ENCODE measurements at regions not wholly inside any gene's neighbourhood (a gene's known extent, or its start where the extent isn't known, plus 50 kb on each side); places are given as distances from the start of the nearest gene placed in this dataset.

DNA sequence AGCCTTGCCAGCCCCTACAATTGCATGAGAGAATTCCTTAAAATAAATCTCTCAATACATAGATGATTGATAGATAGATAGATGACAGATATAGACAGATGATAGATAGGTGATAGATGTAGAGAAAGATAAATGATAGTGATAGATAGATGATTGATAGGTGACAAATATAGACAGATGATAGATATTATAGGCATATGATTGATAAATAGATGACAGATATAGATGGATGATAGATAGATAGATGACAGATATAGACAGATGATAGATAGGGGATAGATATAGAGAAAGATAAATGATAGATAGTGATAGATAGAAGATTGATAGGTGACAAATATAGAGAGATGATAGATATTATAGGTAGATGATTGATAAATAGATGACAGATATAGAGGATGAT, 564.6 kb downstream of the ETS1 start:
- Mint-ChIP-seq H3K36me3 (ENCODE audit: low read depth, unreplicated experiment) (no peaks in the 10 kb centered on the region), H3K27ac (ENCODE audit: unreplicated experiment) (no peak overlapping the region), H3K4me3 (ENCODE audit: unreplicated experiment) (no peak overlapping the region), H3K4me1 (ENCODE audit: unreplicated experiment) (no peaks in the 10 kb centered on the region), H3K9me3 (ENCODE audit: unreplicated experiment) (no peaks in the 10 kb centered on the region), H3K27me3 (ENCODE audit: unreplicated experiment) (peaks cover 4% of the 10 kb centered on the region)
- TF ChIP-seq, protein P1, sequence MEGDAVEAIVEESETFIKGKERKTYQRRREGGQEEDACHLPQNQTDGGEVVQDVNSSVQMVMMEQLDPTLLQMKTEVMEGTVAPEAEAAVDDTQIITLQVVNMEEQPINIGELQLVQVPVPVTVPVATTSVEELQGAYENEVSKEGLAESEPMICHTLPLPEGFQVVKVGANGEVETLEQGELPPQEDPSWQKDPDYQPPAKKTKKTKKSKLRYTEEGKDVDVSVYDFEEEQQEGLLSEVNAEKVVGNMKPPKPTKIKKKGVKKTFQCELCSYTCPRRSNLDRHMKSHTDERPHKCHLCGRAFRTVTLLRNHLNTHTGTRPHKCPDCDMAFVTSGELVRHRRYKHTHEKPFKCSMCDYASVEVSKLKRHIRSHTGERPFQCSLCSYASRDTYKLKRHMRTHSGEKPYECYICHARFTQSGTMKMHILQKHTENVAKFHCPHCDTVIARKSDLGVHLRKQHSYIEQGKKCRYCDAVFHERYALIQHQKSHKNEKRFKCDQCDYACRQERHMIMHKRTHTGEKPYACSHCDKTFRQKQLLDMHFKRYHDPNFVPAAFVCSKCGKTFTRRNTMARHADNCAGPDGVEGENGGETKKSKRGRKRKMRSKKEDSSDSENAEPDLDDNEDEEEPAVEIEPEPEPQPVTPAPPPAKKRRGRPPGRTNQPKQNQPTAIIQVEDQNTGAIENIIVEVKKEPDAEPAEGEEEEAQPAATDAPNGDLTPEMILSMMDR (IDR thresholded peaks at IDR 0.05; ENCODE audit: unreplicated experiment): no peak
- no peak for DNase-seq (ENCODE audit: low spot score)

DNA sequence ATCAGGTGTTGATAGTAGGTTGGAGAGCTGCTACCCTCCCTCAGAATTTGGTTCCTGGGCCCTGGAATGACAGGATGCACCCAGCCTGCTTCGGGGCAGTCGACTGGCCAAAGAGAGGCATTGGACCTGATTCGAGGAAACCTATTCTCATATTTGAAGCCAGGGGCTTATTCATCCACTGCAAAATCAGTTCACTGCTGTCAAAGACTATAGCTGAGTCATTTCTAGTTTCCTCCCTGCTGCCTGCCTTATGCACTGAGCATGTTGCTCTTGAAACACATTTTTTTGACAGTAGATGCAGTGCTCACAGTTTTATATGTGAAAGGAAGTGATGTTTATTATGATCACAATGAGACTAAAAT, 565.4 kb downstream of the ETS1 start:
- Mint-ChIP-seq H3K4me3 (ENCODE audit: unreplicated experiment) (no peak overlapping the region), H3K27ac (ENCODE audit: unreplicated experiment) (no peak overlapping the region), H3K36me3 (ENCODE audit: low read depth, unreplicated experiment) (no peaks in the 10 kb centered on the region), H3K4me1 (ENCODE audit: unreplicated experiment) (no peaks in the 10 kb centered on the region), H3K27me3 (ENCODE audit: unreplicated experiment) (peaks cover 4% of the 10 kb centered on the region), H3K9me3 (ENCODE audit: unreplicated experiment) (no peaks in the 10 kb centered on the region)
- no peak for DNase-seq (ENCODE audit: low spot score)
- TF ChIP-seq, protein P1 (IDR thresholded peaks at IDR 0.05; ENCODE audit: unreplicated experiment): no peak

DNA sequence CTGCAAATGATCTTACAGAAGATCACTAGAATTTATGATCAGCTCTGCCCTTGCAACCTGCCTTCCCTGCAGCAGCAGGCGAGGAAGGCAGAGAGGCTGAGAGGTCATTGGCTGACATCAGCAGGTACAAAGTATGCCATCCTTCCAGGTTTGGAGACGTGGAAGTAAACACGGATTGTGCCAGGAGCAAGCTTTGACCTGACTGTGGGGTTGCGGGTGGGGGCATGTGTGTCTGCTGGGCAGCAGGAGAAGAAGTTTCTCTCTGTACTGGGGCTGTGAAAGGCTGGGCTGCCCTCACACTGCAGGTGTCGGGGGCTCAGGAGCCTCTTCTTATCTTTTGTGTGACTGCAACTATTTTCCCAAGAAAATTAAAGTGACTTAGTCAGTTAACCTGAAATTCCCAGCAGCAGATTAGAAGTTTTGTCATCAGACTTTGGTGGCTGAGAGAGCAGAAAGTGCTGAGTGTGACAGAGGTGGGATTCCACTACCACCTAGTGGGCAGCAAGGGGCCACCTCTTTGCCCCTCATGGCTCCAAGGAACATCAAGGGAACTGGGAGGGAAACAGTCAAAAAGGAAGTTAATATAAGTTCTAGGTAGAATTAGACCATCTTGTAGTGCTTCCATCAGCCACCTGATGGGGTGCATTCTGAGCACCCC, 565.9 kb downstream of the ETS1 start:
- Mint-ChIP-seq H3K4me1 (ENCODE audit: unreplicated experiment) (no peaks in the 10 kb centered on the region), H3K27me3 (ENCODE audit: unreplicated experiment) (peaks cover 4% of the 10 kb centered on the region), H3K27ac (ENCODE audit: unreplicated experiment) (no peak overlapping the region), H3K4me3 (ENCODE audit: unreplicated experiment) (no peak overlapping the region), H3K9me3 (ENCODE audit: unreplicated experiment) (no peaks in the 10 kb centered on the region), H3K36me3 (ENCODE audit: low read depth, unreplicated experiment) (no peaks in the 10 kb centered on the region)
- TF ChIP-seq, protein P1 (IDR thresholded peaks at IDR 0.05; ENCODE audit: unreplicated experiment): peak; percentile 41
- DNase-seq (ENCODE audit: low spot score): peak; percentile 48

DNA sequence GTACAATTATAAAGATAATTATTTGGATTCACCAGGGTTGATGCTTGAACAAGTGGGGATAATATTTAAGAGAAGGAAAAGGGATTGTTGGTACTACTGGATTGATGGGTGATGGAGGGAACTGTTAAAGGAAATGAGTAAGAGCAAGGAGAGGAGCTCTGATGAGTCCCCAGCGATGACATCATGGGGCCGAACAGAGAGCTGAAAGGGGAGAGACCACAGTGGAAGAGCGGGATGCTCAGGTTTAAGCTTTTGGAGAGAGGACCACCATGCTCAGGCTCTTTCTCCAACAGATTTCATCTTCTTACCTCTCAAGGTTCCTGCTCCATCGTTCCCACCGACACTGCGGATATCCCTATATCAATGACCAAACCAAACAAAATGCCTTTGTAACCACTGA, 568.7 kb downstream of the ETS1 start:
- H3K4me3 Mint-ChIP-seq (ENCODE audit: unreplicated experiment): no peak overlapping the region
- no peaks in the 10 kb centered on the region for H3K27me3 Mint-ChIP-seq (ENCODE audit: unreplicated experiment)
- H3K36me3 Mint-ChIP-seq (ENCODE audit: low read depth, unreplicated experiment): no peaks in the 10 kb centered on the region
- no peaks in the 10 kb centered on the region for H3K4me1 Mint-ChIP-seq (ENCODE audit: unreplicated experiment)
- TF ChIP-seq, protein P1 (IDR thresholded peaks at IDR 0.05; ENCODE audit: unreplicated experiment): no peak
- no peak overlapping the region for H3K27ac Mint-ChIP-seq (ENCODE audit: unreplicated experiment)
- DNase-seq (ENCODE audit: low spot score): no peak
- H3K9me3 Mint-ChIP-seq (ENCODE audit: unreplicated experiment): no peaks in the 10 kb centered on the region

DNA sequence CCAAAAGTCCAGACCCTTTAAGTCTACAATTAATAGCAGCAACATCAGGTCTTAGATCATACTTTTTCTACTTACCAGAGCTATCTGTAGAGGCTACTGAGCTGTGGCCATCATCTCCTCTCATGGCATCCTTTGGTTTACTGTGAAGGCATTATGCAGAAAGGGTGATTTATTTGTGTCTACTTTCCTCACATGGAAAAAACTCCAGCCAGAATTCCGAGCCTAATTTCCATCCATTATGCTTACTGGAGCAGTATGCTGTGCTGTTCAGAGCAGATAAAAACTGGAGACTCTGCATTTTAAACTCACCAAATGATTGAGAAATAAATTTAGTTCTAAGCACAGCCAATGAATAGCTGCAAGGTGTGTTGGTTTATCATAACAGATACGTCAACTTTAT, 581.8 kb downstream of the ETS1 start:
- Mint-ChIP-seq H3K27me3 (ENCODE audit: unreplicated experiment) (no peaks in the 10 kb centered on the region), H3K27ac (ENCODE audit: unreplicated experiment) (no peak overlapping the region), H3K4me3 (ENCODE audit: unreplicated experiment) (no peak overlapping the region), H3K4me1 (ENCODE audit: unreplicated experiment) (no peaks in the 10 kb centered on the region), H3K9me3 (ENCODE audit: unreplicated experiment) (peaks cover 14% of the 10 kb centered on the region), H3K36me3 (ENCODE audit: low read depth, unreplicated experiment) (no peaks in the 10 kb centered on the region)
- TF ChIP-seq, protein P1 (IDR thresholded peaks at IDR 0.05; ENCODE audit: unreplicated experiment): no peak
- DNase-seq (ENCODE audit: low spot score): no peak
